GM19452 (cell line): ENCODE measurements at regions not wholly inside any gene's neighbourhood (a gene's known extent, or its start where the extent isn't known, plus 50 kb on each side); places are given as distances from the start of the nearest gene placed in this dataset.
"Not testable (repeated sequence)": the region's sequence is repeated elsewhere in the genome, so short reads cannot be mapped to it uniquely, and the experiment has no call there.

Experiments
- ATAC-seq: cut with Tn5 transposase; IDR thresholded peaks from one replicate; pipeline ENCODE4 v1.9.1; 2021; ENCODE audit not compliant: unreplicated experiment

- no peak for ATAC-seq
These were observed 87.6 kb upstream of the MYLIP start for GRCh38 chr6:16041327-16041726.

GRCh38 chr6:16040628-16040974 is 88.3 kb upstream of the MYLIP start:
- ATAC-seq, result no peak

- ATAC-seq, result not testable (repeated sequence)
These were observed 88.8 kb upstream of the MYLIP start for GRCh38 chr6:16039892-16040627.

GRCh38 chr6:16038938-16039337 is 89.9 kb upstream of the MYLIP start:
- no peak for ATAC-seq

- no peak for ATAC-seq
These were observed 93.3 kb upstream of the MYLIP start for GRCh38 chr6:16035488-16036080.

GRCh38 chr6:16033214-16033613 is 95.7 kb upstream of the MYLIP start:
- no peak for ATAC-seq

GRCh38 chr6:16031278-16031981 is 97.5 kb upstream of the MYLIP start:
- ATAC-seq, result no peak

GRCh38 chr6:16028966-16029365 is 99.9 kb upstream of the MYLIP start:
- no peak for ATAC-seq

- ATAC-seq, result no peak
These were observed 108.6 kb upstream of the MYLIP start for GRCh38 chr6:16020259-16020658.

- ATAC-seq, result no peak
These were observed 109.4 kb upstream of the MYLIP start for GRCh38 chr6:16019462-16019861.

GRCh38 chr6:16018626-16019025 is 110.3 kb upstream of the MYLIP start:
- no peak for ATAC-seq

- not testable (repeated sequence) for ATAC-seq
These were observed 114.6 kb upstream of the MYLIP start for GRCh38 chr6:16014325-16014724.

- ATAC-seq, result no peak
These were observed 121.7 kb upstream of the MYLIP start for GRCh38 chr6:16007146-16007545.

GRCh38 chr6:16006681-16007080 is 122.2 kb upstream of the MYLIP start:
- ATAC-seq, result no peak

GRCh38 chr6:16004934-16005679 is 123.8 kb upstream of the MYLIP start:
- ATAC-seq, result no peak

GRCh38 chr6:16003197-16003491 is 125.7 kb upstream of the MYLIP start:
- no peak for ATAC-seq

- no peak for ATAC-seq
These were observed 126.3 kb upstream of the MYLIP start for GRCh38 chr6:16002332-16003196.

GRCh38 chr6:16001158-16001557 is 127.7 kb upstream of the MYLIP start:
- ATAC-seq, result no peak

GRCh38 chr6:15999201-15999600 is 129.7 kb upstream of the MYLIP start:
- no peak for ATAC-seq

GRCh38 chr6:15997586-15998388 is 131.1 kb upstream of the MYLIP start:
- ATAC-seq, result no peak
